ENCODE measurements at regions not wholly inside any gene's neighbourhood (a gene's known extent, or its start where the extent isn't known, plus 50 kb on each side); places are given as distances from the start of the nearest gene placed in this dataset.
"Not testable (repeated sequence)": the region's sequence is repeated elsewhere in the genome, so short reads cannot be mapped to it uniquely, and the experiment has no call there.

- H3K9me3 ChIP-seq; H3K4me1 ChIP-seq; in situ Hi-C loops (cut with MboI; ENCODE audit: low sequenced_read_pairs); H3K4me3 ChIP-seq; DNase-seq (ENCODE audit: low spot score in 2 of 2); H3K36me3 ChIP-seq (replicated peaks); H3K27me3 ChIP-seq (ENCODE audit: low read depth): not testable (repeated sequence)
Measured at GRCh38 chr2:87502948-87503347, 244.9 kb upstream of the PLGLB2 start.

- H3K27me3 ChIP-seq (ENCODE audit: low read depth); H3K9me3 ChIP-seq; H3K36me3 ChIP-seq (replicated peaks); H3K4me1 ChIP-seq; in situ Hi-C loops (cut with MboI; ENCODE audit: low sequenced_read_pairs); H3K4me3 ChIP-seq; DNase-seq (ENCODE audit: low spot score in 2 of 2): not testable (repeated sequence)
Measured at GRCh38 chr2:87505239-87505638, 242.6 kb upstream of the PLGLB2 start.

- H3K27me3 ChIP-seq (ENCODE audit: low read depth); H3K4me1 ChIP-seq; in situ Hi-C loops (cut with MboI; ENCODE audit: low sequenced_read_pairs): not testable (repeated sequence)
Measured at GRCh38 chr2:87505909-87506308, 242.0 kb upstream of the PLGLB2 start.

GRCh38 chr2:87507378-87508348 is 240.2 kb upstream of the PLGLB2 start:
- in situ Hi-C loops (cut with MboI; ENCODE audit: low sequenced_read_pairs); H3K36me3 ChIP-seq (replicated peaks); H3K4me1 ChIP-seq; DNase-seq (ENCODE audit: low spot score in 2 of 2); H3K4me3 ChIP-seq; H3K27me3 ChIP-seq (ENCODE audit: low read depth); H3K9me3 ChIP-seq: not testable (repeated sequence)

More at GRCh38 chr2:87505909-87506308, 242.0 kb upstream of the PLGLB2 start:
- not testable (repeated sequence) for H3K36me3 ChIP-seq (replicated peaks); H3K4me3 ChIP-seq; DNase-seq (ENCODE audit: low spot score in 2 of 2); H3K9me3 ChIP-seq

GRCh38 chr2:87511195-87511778 is 236.6 kb upstream of the PLGLB2 start:
- H3K36me3 ChIP-seq (replicated peaks); H3K4me1 ChIP-seq; H3K9me3 ChIP-seq; H3K4me3 ChIP-seq; H3K27me3 ChIP-seq (ENCODE audit: low read depth); in situ Hi-C loops (cut with MboI; ENCODE audit: low sequenced_read_pairs); DNase-seq (ENCODE audit: low spot score in 2 of 2): not testable (repeated sequence)

GRCh38 chr2:87512864-87513530 is 234.9 kb upstream of the PLGLB2 start:
- H3K4me1 ChIP-seq; DNase-seq (ENCODE audit: low spot score in 2 of 2); H3K4me3 ChIP-seq; H3K9me3 ChIP-seq; H3K27me3 ChIP-seq (ENCODE audit: low read depth); H3K36me3 ChIP-seq (replicated peaks); in situ Hi-C loops (cut with MboI; ENCODE audit: low sequenced_read_pairs): not testable (repeated sequence)

- H3K4me1 ChIP-seq; H3K9me3 ChIP-seq; H3K27me3 ChIP-seq (ENCODE audit: low read depth); in situ Hi-C loops (cut with MboI; ENCODE audit: low sequenced_read_pairs); H3K36me3 ChIP-seq (replicated peaks); DNase-seq (ENCODE audit: low spot score in 2 of 2); H3K4me3 ChIP-seq: not testable (repeated sequence)
Measured at GRCh38 chr2:87514034-87514433, 233.9 kb upstream of the PLGLB2 start.

- in situ Hi-C loops (cut with MboI; ENCODE audit: low sequenced_read_pairs); H3K9me3 ChIP-seq; H3K27me3 ChIP-seq (ENCODE audit: low read depth): not testable (repeated sequence)
Measured at GRCh38 chr2:87514515-87514914, 233.4 kb upstream of the PLGLB2 start.

GRCh38 chr2:87515226-87515625 is 232.7 kb upstream of the PLGLB2 start:
- H3K4me3 ChIP-seq; H3K4me1 ChIP-seq; H3K27me3 ChIP-seq (ENCODE audit: low read depth); H3K9me3 ChIP-seq; in situ Hi-C loops (cut with MboI; ENCODE audit: low sequenced_read_pairs); H3K36me3 ChIP-seq (replicated peaks); DNase-seq (ENCODE audit: low spot score in 2 of 2): not testable (repeated sequence)

More at GRCh38 chr2:87514515-87514914, 233.4 kb upstream of the PLGLB2 start:
- H3K4me1 ChIP-seq; H3K4me3 ChIP-seq; H3K36me3 ChIP-seq (replicated peaks); DNase-seq (ENCODE audit: low spot score in 2 of 2): not testable (repeated sequence)

GRCh38 chr2:87515875-87516274 is 232.0 kb upstream of the PLGLB2 start:
- H3K9me3 ChIP-seq; H3K27me3 ChIP-seq (ENCODE audit: low read depth); in situ Hi-C loops (cut with MboI; ENCODE audit: low sequenced_read_pairs); DNase-seq (ENCODE audit: low spot score in 2 of 2); H3K4me3 ChIP-seq; H3K4me1 ChIP-seq; H3K36me3 ChIP-seq (replicated peaks): not testable (repeated sequence)

GRCh38 chr2:87516369-87516967 is 231.4 kb upstream of the PLGLB2 start:
- H3K4me1 ChIP-seq; DNase-seq (ENCODE audit: low spot score in 2 of 2); in situ Hi-C loops (cut with MboI; ENCODE audit: low sequenced_read_pairs); H3K27me3 ChIP-seq (ENCODE audit: low read depth); H3K4me3 ChIP-seq; H3K9me3 ChIP-seq; H3K36me3 ChIP-seq (replicated peaks): not testable (repeated sequence)

GRCh38 chr2:87517438-87517837 is 230.4 kb upstream of the PLGLB2 start:
- H3K4me3 ChIP-seq; H3K27me3 ChIP-seq (ENCODE audit: low read depth); in situ Hi-C loops (cut with MboI; ENCODE audit: low sequenced_read_pairs); H3K36me3 ChIP-seq (replicated peaks); H3K9me3 ChIP-seq; H3K4me1 ChIP-seq; DNase-seq (ENCODE audit: low spot score in 2 of 2): not testable (repeated sequence)

GRCh38 chr2:87518066-87518465 is 229.8 kb upstream of the PLGLB2 start:
- DNase-seq (ENCODE audit: low spot score in 2 of 2); in situ Hi-C loops (cut with MboI; ENCODE audit: low sequenced_read_pairs); H3K4me1 ChIP-seq; H3K9me3 ChIP-seq; H3K36me3 ChIP-seq (replicated peaks); H3K4me3 ChIP-seq; H3K27me3 ChIP-seq (ENCODE audit: low read depth): not testable (repeated sequence)

- H3K4me1 ChIP-seq; H3K27me3 ChIP-seq (ENCODE audit: low read depth); H3K36me3 ChIP-seq (replicated peaks); H3K9me3 ChIP-seq; H3K4me3 ChIP-seq; DNase-seq (ENCODE audit: low spot score in 2 of 2); in situ Hi-C loops (cut with MboI; ENCODE audit: low sequenced_read_pairs): not testable (repeated sequence)
Measured at GRCh38 chr2:87518547-87518946, 229.3 kb upstream of the PLGLB2 start.
